ENCODE measurements at regions not wholly inside any gene's neighbourhood (a gene's known extent, or its start where the extent isn't known, plus 50 kb on each side); places are given as distances from the start of the nearest gene placed in this dataset.
"Not testable (repeated sequence)": the region's sequence is repeated elsewhere in the genome, so short reads cannot be mapped to it uniquely, and the experiment has no call there.

DNA sequence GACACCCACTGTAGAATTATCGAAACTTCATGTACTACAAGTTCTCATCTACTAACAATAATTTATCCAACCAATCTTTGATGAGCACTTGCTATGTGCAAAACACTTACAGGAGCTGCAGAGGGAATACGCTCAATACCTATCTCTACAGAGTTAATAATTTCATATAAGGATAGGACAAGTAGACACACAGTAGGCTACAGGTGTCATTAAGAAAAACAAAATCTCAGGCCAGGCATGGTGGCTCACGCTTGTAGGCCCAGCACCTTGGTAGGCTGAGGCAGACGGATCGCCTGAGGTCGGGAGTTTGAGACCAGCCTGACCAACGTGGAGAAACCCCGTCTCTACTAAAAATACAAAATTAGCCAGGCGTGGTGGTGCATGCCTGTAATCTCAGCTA, 91.3 kb upstream of the PLEKHM1 start:
- H3K4me1 Mint-ChIP-seq (ENCODE audit: low read depth), result peaks cover 29% of the 10 kb centered on the region
- TF ChIP-seq, protein P1, sequence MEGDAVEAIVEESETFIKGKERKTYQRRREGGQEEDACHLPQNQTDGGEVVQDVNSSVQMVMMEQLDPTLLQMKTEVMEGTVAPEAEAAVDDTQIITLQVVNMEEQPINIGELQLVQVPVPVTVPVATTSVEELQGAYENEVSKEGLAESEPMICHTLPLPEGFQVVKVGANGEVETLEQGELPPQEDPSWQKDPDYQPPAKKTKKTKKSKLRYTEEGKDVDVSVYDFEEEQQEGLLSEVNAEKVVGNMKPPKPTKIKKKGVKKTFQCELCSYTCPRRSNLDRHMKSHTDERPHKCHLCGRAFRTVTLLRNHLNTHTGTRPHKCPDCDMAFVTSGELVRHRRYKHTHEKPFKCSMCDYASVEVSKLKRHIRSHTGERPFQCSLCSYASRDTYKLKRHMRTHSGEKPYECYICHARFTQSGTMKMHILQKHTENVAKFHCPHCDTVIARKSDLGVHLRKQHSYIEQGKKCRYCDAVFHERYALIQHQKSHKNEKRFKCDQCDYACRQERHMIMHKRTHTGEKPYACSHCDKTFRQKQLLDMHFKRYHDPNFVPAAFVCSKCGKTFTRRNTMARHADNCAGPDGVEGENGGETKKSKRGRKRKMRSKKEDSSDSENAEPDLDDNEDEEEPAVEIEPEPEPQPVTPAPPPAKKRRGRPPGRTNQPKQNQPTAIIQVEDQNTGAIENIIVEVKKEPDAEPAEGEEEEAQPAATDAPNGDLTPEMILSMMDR (IDR thresholded peaks at IDR 0.05), result no peak
- no peak overlapping the region for H3K4me3 Mint-ChIP-seq (ENCODE audit: unreplicated experiment)
- H3K36me3 Mint-ChIP-seq (ENCODE audit: low read depth), result no peaks in the 10 kb centered on the region
- no peaks in the 10 kb centered on the region for H3K27me3 Mint-ChIP-seq (ENCODE audit: low read depth)
- no peak overlapping the region for H3K27ac Mint-ChIP-seq (ENCODE audit: unreplicated experiment)
- H3K9me3 Mint-ChIP-seq (ENCODE audit: low read depth), result no peaks in the 10 kb centered on the region
- DNase-seq (ENCODE audit: low spot score), result no peak

DNA sequence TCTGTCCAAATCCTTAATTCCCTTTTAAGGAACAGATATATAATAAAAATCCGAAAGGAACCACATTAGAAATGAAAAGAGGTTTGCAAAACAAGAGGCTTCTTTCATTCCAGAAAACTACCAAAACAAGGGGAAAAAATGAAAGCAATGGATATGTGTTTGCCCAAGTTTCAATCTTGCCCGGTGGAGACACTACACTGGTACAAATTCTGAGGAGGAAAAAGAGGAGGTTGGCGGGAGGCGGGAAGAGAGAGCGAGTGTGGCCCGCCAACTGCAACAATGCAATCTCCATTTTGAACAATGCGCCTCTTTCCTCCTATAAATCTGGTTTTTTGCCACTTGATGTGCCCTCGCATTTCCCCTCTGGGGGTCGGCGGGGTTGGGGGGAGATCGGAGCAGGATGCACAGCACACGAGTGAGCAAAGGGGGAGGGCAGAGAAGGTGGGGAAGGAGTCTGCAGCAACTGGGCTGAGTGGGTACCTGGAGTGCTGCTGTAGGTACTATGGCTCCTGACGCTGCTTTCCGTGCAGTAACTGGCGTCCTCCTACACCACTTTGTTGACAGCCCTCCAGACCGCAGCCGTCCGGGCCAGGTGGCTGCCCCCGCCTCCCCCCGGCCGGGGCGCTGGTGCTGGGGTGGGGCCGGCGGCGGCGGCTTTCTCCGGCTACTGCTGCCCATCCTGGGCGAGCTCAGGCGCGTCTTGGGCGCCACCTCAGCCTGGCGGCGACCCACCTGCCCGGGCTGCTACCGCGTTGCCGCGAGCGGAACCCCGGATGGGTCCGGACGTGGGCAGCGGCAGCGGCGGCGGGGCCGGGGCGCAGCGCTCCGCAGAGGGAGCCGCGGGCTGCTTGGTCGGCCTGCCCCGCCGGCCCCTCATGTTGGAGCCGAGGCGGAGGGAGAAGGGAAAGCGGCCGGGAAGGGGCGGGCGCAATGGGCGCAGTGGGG, 93.8 kb upstream of the PLEKHM1 start:
- peak overlapping the region; percentile 82 for H3K27ac Mint-ChIP-seq (ENCODE audit: unreplicated experiment)
- TF ChIP-seq, protein P1 (IDR thresholded peaks at IDR 0.05), result no peak
- H3K36me3 Mint-ChIP-seq (ENCODE audit: low read depth), result peaks cover 4% of the 10 kb centered on the region
- peak overlapping the region; percentile 95 for H3K4me3 Mint-ChIP-seq (ENCODE audit: unreplicated experiment)
- peaks cover 29% of the 10 kb centered on the region for H3K4me1 Mint-ChIP-seq (ENCODE audit: low read depth)
- H3K27me3 Mint-ChIP-seq (ENCODE audit: low read depth), result no peaks in the 10 kb centered on the region
- no peaks in the 10 kb centered on the region for H3K9me3 Mint-ChIP-seq (ENCODE audit: low read depth)
- peak; percentile 94 for DNase-seq (ENCODE audit: low spot score)

DNA sequence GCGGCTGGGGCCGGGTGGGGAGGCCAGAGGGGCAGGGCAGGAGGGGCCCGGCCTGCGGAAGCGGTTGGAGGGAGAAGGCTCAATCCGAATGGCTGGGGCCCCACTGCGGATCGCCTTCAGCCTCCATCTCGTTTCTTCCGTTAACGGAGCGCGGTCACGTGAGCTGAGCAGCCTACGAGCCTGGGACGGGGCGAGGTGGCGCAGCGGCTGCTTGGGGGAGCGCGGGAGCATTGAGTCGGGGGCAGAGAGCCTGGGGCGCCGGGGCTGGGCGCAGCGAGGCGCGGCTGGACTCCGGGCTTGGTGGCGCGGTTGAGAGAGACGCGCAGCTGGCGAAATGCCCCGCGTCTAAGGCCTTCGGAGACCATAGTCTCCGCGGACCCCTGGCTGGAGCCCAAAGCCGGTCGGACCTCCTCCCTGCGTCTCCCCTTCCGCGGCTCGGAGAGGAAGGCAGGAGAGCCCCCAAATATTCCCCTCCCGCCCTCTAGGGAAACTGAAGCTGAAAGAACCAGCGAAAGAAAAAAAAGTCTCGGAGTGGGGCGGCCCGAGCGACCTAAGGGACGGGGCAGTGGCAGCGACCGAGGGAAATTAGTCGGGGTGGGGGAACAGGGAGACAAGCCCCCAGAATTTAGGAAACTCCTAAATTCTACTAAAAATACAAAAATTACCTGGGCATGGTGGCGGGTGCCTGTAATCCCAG, 94.7 kb upstream of the PLEKHM1 start:
- H3K9me3 Mint-ChIP-seq (ENCODE audit: low read depth); DNase-seq (ENCODE audit: low spot score); H3K36me3 Mint-ChIP-seq (ENCODE audit: low read depth); H3K27me3 Mint-ChIP-seq (ENCODE audit: low read depth): not testable (repeated sequence)
- TF ChIP-seq, protein P1 (IDR thresholded peaks at IDR 0.05), result peak; percentile 48
- Mint-ChIP-seq H3K4me1 (ENCODE audit: low read depth) (peaks cover 25% of the 10 kb centered on the region), H3K4me3 (ENCODE audit: unreplicated experiment) (peak overlapping the region; percentile 95), H3K27ac (ENCODE audit: unreplicated experiment) (peak overlapping the region; percentile 82)

DNA sequence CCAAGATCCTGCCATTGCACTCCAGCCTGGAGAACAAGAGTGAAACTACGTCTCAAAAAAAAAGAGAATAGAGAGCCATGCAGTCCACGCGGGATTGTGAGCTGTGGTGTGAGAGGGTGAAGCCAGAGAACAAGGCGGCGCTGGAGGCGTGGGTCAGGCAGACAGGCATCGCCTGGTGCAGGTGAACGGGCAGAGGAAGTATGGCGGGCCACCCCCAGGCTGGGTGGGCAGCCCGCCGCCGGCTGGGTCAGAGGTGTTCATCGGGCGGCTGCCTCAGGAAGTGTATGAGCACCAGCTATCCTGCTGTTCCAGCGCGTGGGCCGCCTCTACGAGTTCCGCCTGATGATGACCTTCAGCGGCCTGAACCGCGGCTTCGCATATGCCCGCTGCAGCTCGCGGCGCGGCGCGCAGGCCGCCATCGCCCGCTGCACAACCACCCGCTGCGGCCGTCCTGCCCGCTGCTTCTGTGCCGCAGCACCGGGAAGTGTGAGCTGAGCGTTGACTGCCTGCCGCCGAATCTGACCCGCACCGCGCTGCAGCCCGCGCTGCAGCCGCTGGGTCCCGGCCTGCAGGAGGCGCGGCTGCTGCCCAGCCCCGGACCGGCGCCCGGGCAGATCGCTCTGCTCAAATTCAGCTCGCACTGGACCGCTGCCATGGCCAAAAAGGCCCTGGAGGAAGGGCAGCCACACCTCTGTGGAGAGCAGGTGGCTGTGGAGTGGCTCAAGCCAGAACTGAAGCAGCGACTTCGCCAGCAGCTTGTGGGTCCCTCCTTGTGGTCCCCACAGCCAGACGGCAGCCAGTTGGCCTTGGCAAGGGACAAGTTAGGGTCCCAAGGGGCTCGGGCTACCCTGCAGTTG, 95.5 kb upstream of the PLEKHM1 start:
- Mint-ChIP-seq H3K4me1 (ENCODE audit: low read depth) (peaks cover 24% of the 10 kb centered on the region), H3K4me3 (ENCODE audit: unreplicated experiment) (peak overlapping the region; percentile 95)
- not testable (repeated sequence) for H3K27ac Mint-ChIP-seq (ENCODE audit: unreplicated experiment); H3K27me3 Mint-ChIP-seq (ENCODE audit: low read depth); DNase-seq (ENCODE audit: low spot score); H3K36me3 Mint-ChIP-seq (ENCODE audit: low read depth); H3K9me3 Mint-ChIP-seq (ENCODE audit: low read depth)
- TF ChIP-seq, protein P1 (IDR thresholded peaks at IDR 0.05), result peak; percentile 56

DNA sequence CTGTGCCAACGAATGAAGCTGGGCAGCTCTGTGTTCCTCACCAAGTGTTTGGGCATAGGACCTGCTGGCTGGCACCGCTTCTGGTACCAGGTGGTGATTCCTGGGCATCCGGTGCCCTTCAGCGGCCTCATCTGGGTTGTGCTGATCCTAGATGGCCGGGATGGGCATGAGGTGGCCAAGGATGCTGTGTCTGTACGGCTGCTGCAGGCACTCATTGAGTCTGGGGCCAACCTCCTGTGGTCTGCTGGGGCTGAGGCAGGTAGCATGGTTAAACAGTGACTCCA, 96.1 kb upstream of the PLEKHM1 start:
- not testable (repeated sequence) for H3K27me3 Mint-ChIP-seq (ENCODE audit: low read depth); H3K9me3 Mint-ChIP-seq (ENCODE audit: low read depth); H3K4me3 Mint-ChIP-seq (ENCODE audit: unreplicated experiment); DNase-seq (ENCODE audit: low spot score); H3K27ac Mint-ChIP-seq (ENCODE audit: unreplicated experiment); H3K36me3 Mint-ChIP-seq (ENCODE audit: low read depth)
- H3K4me1 Mint-ChIP-seq (ENCODE audit: low read depth), result peaks cover 24% of the 10 kb centered on the region

Data from chondrocyte (in vitro differentiated cells).